LNCAP (cell line): ENCODE measurements at regions not wholly inside any gene's neighbourhood (a gene's known extent, or its start where the extent isn't known, plus 50 kb on each side); places are given as distances from the start of the nearest gene placed in this dataset.

Experiments used
- CTCF ChIP-seq: fragments of 450-650 bp; IDR thresholded peaks from 2 replicates; pipeline ENCODE4 v1.5.1; 2017; ENCODE audit warnings: mild to moderate bottlenecking

GRCh38 chr10:78547905-78548304, 514.2 kb downstream of the RPS24 start:
- TF ChIP-seq CTCF = no peak

GRCh38 chr10:78548369-78548768, 514.7 kb downstream of the RPS24 start:
- no peak for TF ChIP-seq CTCF

GRCh38 chr10:78549140-78549935, 515.7 kb downstream of the RPS24 start:
- TF ChIP-seq CTCF = no peak

GRCh38 chr10:78550090-78550489, 516.4 kb downstream of the RPS24 start:
- TF ChIP-seq CTCF = no peak

GRCh38 chr10:78550716-78551115, 517.1 kb downstream of the RPS24 start:
- no peak for TF ChIP-seq CTCF

GRCh38 chr10:78551184-78552005, 517.4 kb upstream of the ZMIZ1 start:
- TF ChIP-seq CTCF = no peak

- no peak for TF ChIP-seq CTCF
Observed at GRCh38 chr10:78552261-78552811, 516.4 kb upstream of the ZMIZ1 start.
